ENCODE measurements at regions not wholly inside any gene's neighbourhood (a gene's known extent, or its start where the extent isn't known, plus 50 kb on each side); places are given as distances from the start of the nearest gene placed in this dataset.
"Not testable (repeated sequence)": the region's sequence is repeated elsewhere in the genome, so short reads cannot be mapped to it uniquely, and the experiment has no call there.

DNA sequence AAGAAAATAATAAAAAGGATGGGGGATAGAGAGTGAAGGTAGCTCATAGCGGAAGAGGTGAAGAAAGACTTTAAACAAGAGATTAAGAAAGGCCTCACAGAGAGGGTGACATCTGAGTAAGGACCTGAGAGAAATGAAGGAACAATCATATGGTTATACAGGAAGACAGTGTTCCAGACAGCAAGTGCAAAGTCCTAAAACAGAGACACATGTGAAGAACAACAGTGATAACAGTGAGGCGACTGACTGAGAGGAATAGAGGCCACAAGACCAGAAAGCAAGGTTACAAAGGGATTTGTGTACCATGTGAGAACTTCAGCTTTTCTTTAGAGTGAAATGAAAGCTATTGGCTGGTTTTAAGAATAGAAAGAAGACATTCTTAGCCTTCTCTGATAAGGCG is 141.6 kb upstream of the PALMD start:
- peaks cover 9% of the 10 kb centered on the region; the same call in 1 of the 2 replicates for H3K4me1 ChIP-seq (ENCODE audit: insufficient read depth)
- H3K27me3 ChIP-seq (replicated peaks; ENCODE audit: insufficient read depth) = no peaks in the 10 kb centered on the region
- no peaks in the 10 kb centered on the region for H3K9me3 ChIP-seq (ENCODE audit: low read depth)
- no peak overlapping the region for H3K27ac ChIP-seq
- TF ChIP-seq EZH2phosphoT487 (IDR thresholded peaks at IDR 0.05; ENCODE audit: insufficient read depth, low read depth) (no peak), EZH2 (IDR thresholded peaks at IDR 0.05; ENCODE audit: insufficient read depth, poor library complexity, severe bottlenecking) (no peak)
- H3K79me2 ChIP-seq (ENCODE audit: insufficient read depth) = no peaks in the 10 kb centered on the region
- no peak overlapping the region for H2AFZ ChIP-seq
- no peak overlapping the region for H3K4me3 ChIP-seq
- H4K20me1 ChIP-seq (ENCODE audit: insufficient read depth) = no peaks in the 10 kb centered on the region
- H3K9me2 ChIP-seq (ENCODE audit: insufficient read depth) = no peaks in the 10 kb centered on the region
- H3K9ac ChIP-seq = no peak overlapping the region
- H3K4me2 ChIP-seq (ENCODE audit: unreplicated experiment) = no peak overlapping the region
- H3K36me3 ChIP-seq (ENCODE audit: low read depth) = no peaks in the 10 kb centered on the region
- H3F3A ChIP-seq (ENCODE audit: insufficient read depth) = no peaks in the 10 kb centered on the region
- no peak for DNase-seq
- in situ Hi-C loops (cut with MboI) = no loop called here
- WGBS, 2 experiments (ENCODE audit: low coverage in 1 of 2, low lambda C conversion rate in 2 of 2, missing lambda C conversion rate in 2 of 2) = 96 to 100% methylated on average over 3 of the region's 3 CpGs

DNA sequence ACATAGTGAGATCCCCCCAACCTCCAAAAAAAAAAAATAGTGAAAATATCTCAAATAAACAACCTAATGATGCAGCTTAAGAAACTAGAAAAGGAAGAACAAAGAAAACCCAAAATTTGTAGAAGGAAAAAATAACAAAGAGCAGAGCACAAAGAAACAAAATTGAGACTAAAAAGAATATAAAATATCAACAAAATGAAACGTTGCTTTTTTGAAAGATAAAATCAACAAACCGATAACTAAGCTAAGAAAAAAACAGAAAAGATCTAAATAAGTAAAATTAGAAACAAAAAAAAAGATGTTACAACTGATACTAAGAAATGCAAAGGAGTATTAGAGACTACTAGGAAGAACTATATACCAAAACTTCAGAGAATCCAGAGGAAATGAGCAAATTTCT is 139.3 kb upstream of the PALMD start:
- H2AFZ ChIP-seq = no peak overlapping the region
- H3K4me2 ChIP-seq (ENCODE audit: unreplicated experiment) = no peak overlapping the region
- TF ChIP-seq EZH2phosphoT487 (IDR thresholded peaks at IDR 0.05; ENCODE audit: insufficient read depth, low read depth) (no peak), EZH2 (IDR thresholded peaks at IDR 0.05; ENCODE audit: insufficient read depth, poor library complexity, severe bottlenecking) (no peak)
- H3K4me3 ChIP-seq = no peak overlapping the region
- H3K36me3 ChIP-seq (ENCODE audit: low read depth) = no peaks in the 10 kb centered on the region
- no peaks in the 10 kb centered on the region for H3K9me2 ChIP-seq (ENCODE audit: insufficient read depth)
- H3K27me3 ChIP-seq (replicated peaks; ENCODE audit: insufficient read depth) = no peaks in the 10 kb centered on the region
- no peaks in the 10 kb centered on the region for H3K9me3 ChIP-seq (ENCODE audit: low read depth)
- H3K79me2 ChIP-seq (ENCODE audit: insufficient read depth) = no peaks in the 10 kb centered on the region
- H3K4me1 ChIP-seq (ENCODE audit: insufficient read depth) = peaks cover 9% of the 10 kb centered on the region; the same call in 1 of the 2 replicates
- no peaks in the 10 kb centered on the region for H3F3A ChIP-seq (ENCODE audit: insufficient read depth)
- 64 to 76% methylated on average over 2 of the region's 2 CpGs for WGBS, 2 experiments (ENCODE audit: low coverage in 1 of 2, low lambda C conversion rate in 2 of 2, missing lambda C conversion rate in 2 of 2)
- no peak overlapping the region for H3K9ac ChIP-seq
- no peak overlapping the region for H3K27ac ChIP-seq
- no peaks in the 10 kb centered on the region for H4K20me1 ChIP-seq (ENCODE audit: insufficient read depth)
- no peak for DNase-seq
- in situ Hi-C loops (cut with MboI) = no loop called here

DNA sequence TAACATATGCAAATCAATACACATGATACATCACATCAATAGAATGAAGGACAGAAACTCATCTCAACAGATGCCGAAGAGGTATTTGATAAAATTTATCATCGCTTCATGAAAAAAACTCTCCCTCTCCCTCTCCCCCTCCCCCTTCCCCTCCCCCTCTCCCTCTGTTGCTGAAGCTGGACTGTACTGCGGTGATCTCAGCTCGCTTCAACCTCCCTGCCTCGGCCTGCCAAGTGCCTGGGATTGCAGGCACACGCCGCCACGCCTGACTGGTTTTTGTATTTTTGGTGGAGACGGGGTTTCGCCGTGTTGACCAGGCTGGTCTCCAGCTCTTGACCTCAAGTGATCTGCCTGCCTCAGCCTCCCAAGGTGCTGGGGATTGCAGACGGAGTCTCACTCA is 138.5 kb upstream of the PALMD start:
- H3K27ac ChIP-seq; H3K79me2 ChIP-seq (ENCODE audit: insufficient read depth); H3K9me3 ChIP-seq (ENCODE audit: low read depth); H2AFZ ChIP-seq; in situ Hi-C loops (cut with MboI); H3F3A ChIP-seq (ENCODE audit: insufficient read depth); H3K27me3 ChIP-seq (replicated peaks; ENCODE audit: insufficient read depth); H3K9ac ChIP-seq; H3K4me3 ChIP-seq; H3K36me3 ChIP-seq (ENCODE audit: low read depth); H3K9me2 ChIP-seq (ENCODE audit: insufficient read depth); H3K4me1 ChIP-seq (ENCODE audit: insufficient read depth); H4K20me1 ChIP-seq (ENCODE audit: insufficient read depth); DNase-seq; H3K4me2 ChIP-seq (ENCODE audit: unreplicated experiment): not testable (repeated sequence)
- WGBS, 2 experiments (ENCODE audit: low coverage in 1 of 2, low lambda C conversion rate in 2 of 2, missing lambda C conversion rate in 2 of 2) = 89 to 90% methylated on average over 12 of the region's 12 CpGs

DNA sequence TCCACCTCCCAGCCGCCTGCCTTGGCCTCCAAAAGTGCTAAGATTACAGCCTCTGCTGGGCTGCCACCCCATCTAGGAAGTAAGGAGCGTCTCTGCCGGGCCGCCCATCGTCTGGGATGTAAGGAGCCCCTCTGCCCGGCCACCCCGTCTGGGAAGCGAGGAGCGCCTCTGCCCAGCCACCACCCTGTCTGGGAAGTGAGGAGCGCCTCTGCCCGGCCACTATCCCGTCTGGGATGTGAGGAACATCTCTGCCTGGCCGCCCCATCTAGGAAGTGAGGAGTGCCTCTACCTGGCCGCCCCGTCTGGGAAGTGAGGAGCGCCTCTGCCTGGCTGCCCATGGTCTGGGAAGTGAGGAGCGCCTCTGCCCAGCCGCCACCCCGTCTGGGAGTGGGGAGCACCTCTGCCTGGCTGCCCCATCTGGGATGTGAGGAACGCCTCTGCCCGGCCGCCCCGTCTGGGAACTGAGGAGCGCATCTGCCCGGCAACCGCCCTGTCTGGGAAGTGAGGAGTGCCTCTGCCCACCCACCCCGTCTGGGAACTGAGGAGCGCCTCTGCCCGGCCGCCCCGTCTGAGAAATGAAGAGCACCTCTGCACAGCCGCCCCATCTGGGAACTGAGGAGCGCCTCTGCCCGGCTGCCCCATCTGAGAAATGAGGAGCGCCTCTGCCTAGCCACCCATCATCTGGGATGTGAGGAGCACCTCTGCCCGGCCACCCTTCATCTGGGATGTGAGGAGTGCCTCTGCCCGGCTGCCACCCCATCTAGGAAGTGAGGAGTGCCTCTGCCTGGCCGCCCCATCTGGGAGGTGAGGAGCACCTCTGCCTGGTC is 137.8 kb upstream of the PALMD start:
- H3K9me3 ChIP-seq (ENCODE audit: low read depth) = no peaks in the 10 kb centered on the region
- H3K4me1 ChIP-seq (ENCODE audit: insufficient read depth) = peaks cover 4% of the 10 kb centered on the region; the same call in 1 of the 2 replicates
- DNase-seq = no peak
- H3K4me3 ChIP-seq = no peak overlapping the region
- no peak overlapping the region for H2AFZ ChIP-seq
- no peak overlapping the region for H3K27ac ChIP-seq
- H3K79me2 ChIP-seq (ENCODE audit: insufficient read depth) = no peaks in the 10 kb centered on the region
- no peaks in the 10 kb centered on the region for H4K20me1 ChIP-seq (ENCODE audit: insufficient read depth)
- H3K4me2 ChIP-seq (ENCODE audit: unreplicated experiment) = no peak overlapping the region
- no peak overlapping the region for H3K9ac ChIP-seq
- no peaks in the 10 kb centered on the region for H3K27me3 ChIP-seq (replicated peaks; ENCODE audit: insufficient read depth)
- TF ChIP-seq EZH2 (IDR thresholded peaks at IDR 0.05; ENCODE audit: insufficient read depth, poor library complexity, severe bottlenecking) (no peak), EZH2phosphoT487 (IDR thresholded peaks at IDR 0.05; ENCODE audit: insufficient read depth, low read depth) (no peak)
- in situ Hi-C loops (cut with MboI) = no loop called here
- WGBS, 2 experiments (ENCODE audit: low coverage in 1 of 2, low lambda C conversion rate in 2 of 2, missing lambda C conversion rate in 2 of 2) = 89 to 92% methylated on average over 30 to 38 of the region's 38 CpGs
- no peaks in the 10 kb centered on the region for H3K9me2 ChIP-seq (ENCODE audit: insufficient read depth)
- H3F3A ChIP-seq (ENCODE audit: insufficient read depth) = no peaks in the 10 kb centered on the region
- no peaks in the 10 kb centered on the region for H3K36me3 ChIP-seq (ENCODE audit: low read depth)

DNA sequence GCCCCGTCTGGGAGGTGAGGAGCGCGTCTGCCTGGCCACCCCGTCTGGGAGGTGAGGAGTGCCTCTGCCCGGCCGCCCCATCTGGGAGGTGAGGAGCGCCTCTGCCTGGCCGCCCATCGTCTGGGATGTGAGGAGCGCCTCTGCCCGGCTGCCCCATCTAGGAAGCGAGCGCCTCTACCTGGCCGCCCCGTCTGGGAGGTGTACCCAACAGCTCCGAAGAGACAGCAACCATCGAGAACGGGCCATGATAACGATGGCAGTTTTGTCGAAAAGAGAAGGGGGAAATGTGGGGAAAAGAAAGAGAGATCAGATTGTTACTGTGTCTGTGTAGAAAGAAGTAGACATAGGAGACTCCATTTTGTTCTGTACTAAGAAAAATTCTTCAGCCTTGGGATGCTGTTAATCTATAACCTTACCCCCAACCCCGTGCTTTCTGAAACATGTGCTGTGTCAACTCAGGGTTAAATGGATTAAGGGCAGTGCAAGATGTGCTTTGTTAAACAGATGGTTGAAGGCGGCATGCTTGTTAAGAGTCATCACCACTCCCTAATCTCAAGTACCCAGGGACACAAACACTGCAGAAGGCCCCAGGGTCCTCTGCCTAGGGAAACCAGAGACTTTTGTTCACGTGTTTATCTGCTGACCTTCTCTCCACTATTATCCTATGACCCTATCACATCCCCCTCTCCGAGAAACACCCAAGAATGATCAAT is 137.0 kb upstream of the PALMD start:
- in situ Hi-C loops (cut with MboI); H3K36me3 ChIP-seq (ENCODE audit: low read depth); H3K4me2 ChIP-seq (ENCODE audit: unreplicated experiment); H3K4me1 ChIP-seq (ENCODE audit: insufficient read depth); H3K9me3 ChIP-seq (ENCODE audit: low read depth); H3K27ac ChIP-seq; H3K9ac ChIP-seq; H3K79me2 ChIP-seq (ENCODE audit: insufficient read depth); H2AFZ ChIP-seq; H4K20me1 ChIP-seq (ENCODE audit: insufficient read depth); H3K4me3 ChIP-seq; DNase-seq; H3F3A ChIP-seq (ENCODE audit: insufficient read depth); H3K27me3 ChIP-seq (replicated peaks; ENCODE audit: insufficient read depth); H3K9me2 ChIP-seq (ENCODE audit: insufficient read depth): not testable (repeated sequence)
- 81 to 84% methylated on average over 9 to 24 of the region's 24 CpGs for WGBS, 2 experiments (ENCODE audit: low coverage in 1 of 2, low lambda C conversion rate in 2 of 2, missing lambda C conversion rate in 2 of 2)

DNA sequence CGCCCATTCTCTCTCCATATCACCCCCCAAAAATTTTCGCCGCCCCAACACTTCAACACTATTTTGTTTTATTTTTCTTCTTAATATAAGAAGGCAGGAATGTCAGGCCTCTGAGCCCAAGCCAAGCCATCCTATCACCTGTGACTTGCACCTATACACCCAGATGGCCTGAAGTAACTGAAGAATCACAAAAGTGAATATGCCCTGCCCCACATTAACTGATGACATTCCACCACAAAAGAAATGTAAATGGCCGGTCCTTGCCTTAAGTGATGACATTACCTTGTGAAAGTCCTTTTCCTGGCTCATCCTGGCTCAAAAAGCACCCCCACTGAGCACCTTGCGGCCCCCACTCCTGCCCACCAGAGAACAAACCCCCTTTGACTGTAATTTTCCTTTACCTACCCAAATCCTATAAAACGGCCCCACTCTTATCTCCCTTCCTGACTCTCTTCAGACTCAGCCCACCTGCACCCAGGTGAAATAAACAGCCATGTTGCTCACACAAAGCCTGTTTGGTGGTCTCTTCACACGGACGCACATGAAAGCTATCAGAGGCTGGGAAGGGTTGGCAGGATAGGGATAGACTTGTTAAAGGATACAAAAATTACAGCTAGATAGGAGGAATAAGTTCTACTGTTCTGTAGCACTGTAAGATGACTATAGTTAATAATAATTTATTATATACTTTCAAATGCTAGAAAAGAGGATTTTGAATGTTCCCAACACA is 130.9 kb upstream of the PALMD start:
- H3K4me1 ChIP-seq (ENCODE audit: insufficient read depth); H3K79me2 ChIP-seq (ENCODE audit: insufficient read depth); H3K9me3 ChIP-seq (ENCODE audit: low read depth); H3K27ac ChIP-seq; DNase-seq; H3K36me3 ChIP-seq (ENCODE audit: low read depth); in situ Hi-C loops (cut with MboI); H3F3A ChIP-seq (ENCODE audit: insufficient read depth); H3K9ac ChIP-seq; H3K4me2 ChIP-seq (ENCODE audit: unreplicated experiment); H3K9me2 ChIP-seq (ENCODE audit: insufficient read depth); H3K4me3 ChIP-seq; H4K20me1 ChIP-seq (ENCODE audit: insufficient read depth); H3K27me3 ChIP-seq (replicated peaks; ENCODE audit: insufficient read depth); H2AFZ ChIP-seq: not testable (repeated sequence)
- WGBS, 2 experiments (ENCODE audit: low coverage in 1 of 2, low lambda C conversion rate in 2 of 2, missing lambda C conversion rate in 2 of 2) = 71 to 75% methylated on average over 8 of the region's 8 CpGs

All from GM23248 (cell line).